Left ventricle myocardium inferior (tissue), 1 donor: ENCODE measurements at regions not wholly inside any gene's neighbourhood (a gene's known extent, or its start where the extent isn't known, plus 50 kb on each side); places are given as distances from the start of the nearest gene placed in this dataset.
"Not testable (repeated sequence)": the region's sequence is repeated elsewhere in the genome, so short reads cannot be mapped to it uniquely, and the experiment has no call there.

Source experiments
- DNase-seq: peaks from one replicate; pipeline ENCODE4 v3.0.0-alpha.2; 2020
- H3K27ac ChIP-seq: fragments of 200-600 bp; replicated peaks from 2 replicates; pipeline ENCODE4 v1.8.0; 2021
- H3K27me3 ChIP-seq: fragments of 200-600 bp; 2 replicates; pipeline ENCODE4 v1.8.0; 2021; ENCODE audit warnings: low read depth
- H3K36me3 ChIP-seq: fragments of 200-600 bp; 2 replicates; pipeline ENCODE4 v1.8.0; 2021
- H3K4me1 ChIP-seq: fragments of 200-600 bp; 2 replicates; pipeline ENCODE4 v1.8.0; 2021
- H3K4me3 ChIP-seq: fragments of 200-600 bp; 2 replicates; pipeline ENCODE4 v1.8.0; 2021; ENCODE audit warnings: mild to moderate bottlenecking, moderate library complexity
- H3K9me3 ChIP-seq: fragments of 200-600 bp; replicated peaks from 2 replicates; pipeline ENCODE4 v1.8.0; 2021
- intact Hi-C: fragments of 100-400 bp; cut with micrococcal nuclease; formaldehyde crosslinking; loops from one replicate; pipeline ENCODE4 v1.11.0; 2022
- TF ChIP-seq, protein P1 (sequence below): fragments of 200-600 bp; IDR thresholded peaks from 2 replicates; pipeline ENCODE4 v1.8.0; 2021; ENCODE audit warnings: antibody characterized with exemption, mild to moderate bottlenecking, borderline replicate concordance
- donor health status: DM: no; HTN: yes; CAD: no; lungs with severe emphysema.

DNA sequence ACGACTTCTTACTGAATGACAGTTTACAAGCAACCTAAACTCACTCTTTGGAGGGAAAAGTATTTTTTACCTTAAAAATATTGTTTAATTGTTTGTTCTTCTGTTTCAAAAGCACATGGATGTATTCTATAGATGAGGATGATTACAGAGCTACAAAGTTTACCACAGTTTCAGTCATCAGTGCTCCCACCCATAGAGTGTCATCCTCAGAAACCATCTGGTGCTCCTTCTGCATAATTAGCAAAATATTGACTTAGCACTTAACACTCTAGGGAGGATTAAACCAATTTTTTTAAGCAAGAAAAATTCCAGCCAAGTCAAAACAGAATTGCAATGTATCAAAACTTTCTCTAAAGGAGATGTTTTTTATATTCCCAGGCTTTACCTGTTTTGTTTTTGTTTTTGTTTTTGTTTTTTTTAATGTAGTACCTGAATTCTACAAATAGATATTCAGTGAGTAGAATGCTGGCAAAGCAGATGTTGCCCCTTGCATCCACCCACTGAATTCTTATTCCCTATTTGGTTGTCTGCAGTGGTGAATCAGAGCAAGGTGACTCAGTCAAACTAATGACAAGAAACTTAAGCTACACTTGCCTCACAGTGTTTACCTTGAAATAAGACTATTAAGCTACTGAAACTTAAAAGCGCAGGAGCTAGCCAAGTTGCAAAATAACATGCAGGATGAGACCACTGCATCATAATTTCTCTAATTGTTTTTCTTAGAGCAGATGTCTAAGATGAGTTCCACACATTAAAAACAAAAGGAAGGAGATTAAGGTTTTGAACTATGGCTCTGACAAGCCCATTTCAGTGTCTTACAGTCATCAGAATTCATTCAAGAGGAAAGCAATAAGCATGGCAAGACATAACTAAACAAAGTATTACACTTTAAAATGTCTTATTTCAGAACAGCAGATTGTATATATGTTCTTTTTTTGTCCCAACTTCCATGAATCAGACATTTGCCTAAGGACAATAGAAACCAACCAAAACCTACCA, 155.1 kb upstream of the SOX6 start:
- Histone ChIP-seq H3K4me3 (no peak overlapping the region), H3K4me1 (peaks cover 17% of the 10 kb centered on the region), H3K27ac (no peak overlapping the region), H3K9me3 (peaks cover 6% of the 10 kb centered on the region), H3K27me3 (no peaks in the 10 kb centered on the region), H3K36me3 (no peaks in the 10 kb centered on the region)
- TF ChIP-seq, protein P1, sequence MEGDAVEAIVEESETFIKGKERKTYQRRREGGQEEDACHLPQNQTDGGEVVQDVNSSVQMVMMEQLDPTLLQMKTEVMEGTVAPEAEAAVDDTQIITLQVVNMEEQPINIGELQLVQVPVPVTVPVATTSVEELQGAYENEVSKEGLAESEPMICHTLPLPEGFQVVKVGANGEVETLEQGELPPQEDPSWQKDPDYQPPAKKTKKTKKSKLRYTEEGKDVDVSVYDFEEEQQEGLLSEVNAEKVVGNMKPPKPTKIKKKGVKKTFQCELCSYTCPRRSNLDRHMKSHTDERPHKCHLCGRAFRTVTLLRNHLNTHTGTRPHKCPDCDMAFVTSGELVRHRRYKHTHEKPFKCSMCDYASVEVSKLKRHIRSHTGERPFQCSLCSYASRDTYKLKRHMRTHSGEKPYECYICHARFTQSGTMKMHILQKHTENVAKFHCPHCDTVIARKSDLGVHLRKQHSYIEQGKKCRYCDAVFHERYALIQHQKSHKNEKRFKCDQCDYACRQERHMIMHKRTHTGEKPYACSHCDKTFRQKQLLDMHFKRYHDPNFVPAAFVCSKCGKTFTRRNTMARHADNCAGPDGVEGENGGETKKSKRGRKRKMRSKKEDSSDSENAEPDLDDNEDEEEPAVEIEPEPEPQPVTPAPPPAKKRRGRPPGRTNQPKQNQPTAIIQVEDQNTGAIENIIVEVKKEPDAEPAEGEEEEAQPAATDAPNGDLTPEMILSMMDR = no peak
- intact Hi-C loops = no loop called here
- no peak for DNase-seq

DNA sequence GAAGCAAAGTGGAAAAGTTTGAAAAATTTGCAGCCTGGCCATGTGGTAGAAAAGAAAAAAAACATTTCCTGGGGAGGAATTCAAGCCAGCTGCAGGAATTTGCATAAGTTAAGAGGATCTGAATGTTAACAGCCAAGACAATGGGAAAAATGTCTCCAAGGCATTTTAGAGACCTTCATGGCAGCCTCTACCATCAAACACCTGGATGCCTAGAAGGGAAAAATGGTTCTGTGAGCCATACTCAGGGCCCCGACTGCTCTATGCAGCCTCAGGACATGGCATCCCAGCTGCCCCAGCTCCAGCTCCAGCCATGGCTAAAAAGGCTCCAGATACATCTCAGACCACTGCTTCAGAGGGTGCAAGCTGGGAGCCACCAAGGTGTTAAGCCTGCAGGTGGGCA, 149.1 kb upstream of the SOX6 start:
- Histone ChIP-seq H3K27me3 (no peaks in the 10 kb centered on the region), H3K4me3 (no peak overlapping the region), H3K27ac (no peak overlapping the region), H3K9me3 (peaks cover 55% of the 10 kb centered on the region), H3K4me1 (no peaks in the 10 kb centered on the region), H3K36me3 (no peaks in the 10 kb centered on the region)
- TF ChIP-seq, protein P1 = no peak
- no peak for DNase-seq
- intact Hi-C loops = no loop called here

DNA sequence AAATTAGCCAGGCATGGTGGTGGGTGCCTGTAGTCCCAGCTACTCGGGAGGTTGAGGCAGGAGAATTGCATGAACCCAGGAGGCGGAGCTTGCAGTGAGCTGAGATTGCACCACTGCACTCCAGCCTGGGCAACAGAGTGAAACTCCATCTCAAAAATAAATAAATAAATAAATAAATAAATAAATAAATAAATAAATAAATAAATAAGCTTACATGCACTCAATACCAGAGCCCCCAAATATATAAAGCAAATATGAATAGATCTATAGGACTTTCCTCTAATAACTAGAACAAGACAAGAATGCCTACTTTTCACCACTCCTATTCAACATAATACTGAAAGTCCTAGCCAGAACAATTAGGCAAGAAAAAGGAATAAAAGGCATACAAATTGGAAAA, 147.5 kb upstream of the SOX6 start:
- H3K9me3 ChIP-seq = peaks cover 60% of the 10 kb centered on the region
- H3K27me3 ChIP-seq, H3K4me1 ChIP-seq, intact Hi-C loops, DNase-seq, H3K27ac ChIP-seq, H3K4me3 ChIP-seq, H3K36me3 ChIP-seq: not testable (repeated sequence)

DNA sequence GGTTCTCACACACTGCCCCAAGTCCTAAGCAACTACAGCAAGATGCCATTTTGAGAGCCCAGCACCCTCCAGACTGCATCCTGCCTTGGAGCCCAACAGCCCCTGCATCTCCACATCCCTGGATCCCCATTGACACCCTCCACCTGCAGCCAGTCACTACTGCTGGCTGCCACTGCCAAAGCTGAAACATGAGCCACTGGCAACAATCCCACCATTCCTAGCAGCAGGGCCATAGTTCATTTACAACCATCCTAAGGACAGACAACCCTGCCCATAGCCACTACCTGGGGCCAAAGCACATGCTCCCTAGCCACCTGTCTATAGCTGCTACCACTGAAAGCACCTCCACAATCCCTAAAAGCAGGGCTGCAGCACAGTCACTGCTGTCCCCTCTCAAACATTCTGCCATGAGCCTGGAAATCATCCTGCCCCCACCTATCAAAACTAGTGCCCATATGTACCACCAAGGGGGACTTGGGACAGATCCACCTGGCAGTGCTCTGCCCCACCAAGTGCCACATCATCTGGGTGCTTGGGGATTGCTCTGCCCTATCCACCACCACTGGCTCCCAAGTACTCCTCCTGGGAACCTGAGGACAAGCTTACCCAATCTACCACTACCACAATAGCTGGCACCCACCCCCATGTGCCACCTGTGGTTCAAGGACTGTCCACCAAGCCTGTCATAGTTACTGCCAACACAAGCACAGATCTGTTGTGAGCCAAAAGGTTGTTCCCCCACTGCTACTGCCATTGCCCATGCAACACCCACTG, 138.8 kb upstream of the SOX6 start:
- DNase-seq = no peak
- Histone ChIP-seq H3K4me1 (peaks cover 15% of the 10 kb centered on the region), H3K9me3 (peaks cover 1% of the 10 kb centered on the region), H3K4me3 (no peak overlapping the region), H3K27ac (no peak overlapping the region), H3K27me3 (no peaks in the 10 kb centered on the region), H3K36me3 (no peaks in the 10 kb centered on the region)
- TF ChIP-seq, protein P1 = no peak
- intact Hi-C loops = no loop called here

DNA sequence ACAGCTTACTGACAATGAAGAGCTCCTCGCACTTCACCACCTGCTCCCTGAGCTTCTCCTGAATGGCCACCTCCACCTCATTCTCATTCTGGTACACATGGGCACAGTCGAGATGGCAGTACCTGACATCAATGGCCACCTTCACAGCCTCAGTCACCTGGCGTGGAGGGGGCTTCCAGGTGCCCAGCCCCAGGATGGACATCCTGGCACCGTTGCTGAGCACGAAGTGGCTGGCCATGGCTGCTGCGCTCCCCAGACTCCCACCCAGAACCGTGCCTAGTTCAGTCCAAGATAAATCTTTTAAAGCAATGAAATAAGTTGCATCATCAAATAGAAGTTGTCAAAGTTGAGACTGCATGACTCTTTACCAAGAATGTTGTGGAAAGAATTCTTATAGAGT, 128.1 kb upstream of the SOX6 start:
- Histone ChIP-seq H3K4me1 (peaks cover 21% of the 10 kb centered on the region), H3K9me3 (no peaks in the 10 kb centered on the region), H3K36me3 (no peaks in the 10 kb centered on the region), H3K27ac (no peak overlapping the region), H3K27me3 (no peaks in the 10 kb centered on the region), H3K4me3 (no peak overlapping the region)
- intact Hi-C loops = no loop called here
- TF ChIP-seq, protein P1 = no peak
- DNase-seq = no peak
